ENCODE measurements at regions not wholly inside any gene's neighbourhood (a gene's known extent, or its start where the extent isn't known, plus 50 kb on each side); places are given as distances from the start of the nearest gene placed in this dataset.

DNA sequence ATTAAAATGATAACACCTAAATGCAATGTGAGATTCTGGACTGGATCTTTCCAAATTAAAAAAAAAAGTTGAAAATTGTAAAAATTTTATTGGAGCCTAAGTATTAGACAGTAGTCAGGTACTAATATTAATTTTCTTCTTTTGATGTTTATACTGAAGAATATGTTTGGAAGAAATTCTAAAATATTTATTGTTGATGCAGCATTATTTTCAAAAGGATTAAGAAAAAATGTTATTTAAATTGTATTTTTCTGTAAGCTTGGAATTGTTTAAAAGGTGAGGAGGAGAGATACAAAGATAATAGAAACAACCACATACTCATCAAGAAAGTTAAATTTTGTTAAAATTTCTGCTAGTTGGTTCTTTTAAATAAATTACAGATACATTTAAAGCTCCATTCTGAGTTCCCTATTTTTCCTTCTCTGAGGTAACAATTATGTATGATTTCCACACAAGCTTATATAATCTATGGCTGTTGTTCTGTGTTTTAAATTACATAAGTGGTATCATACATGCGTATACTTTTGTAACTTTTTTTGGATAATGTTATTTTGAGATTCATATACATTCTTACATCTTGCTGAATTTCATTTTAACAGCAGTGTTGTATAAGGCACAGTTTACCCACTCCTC is 180.3 kb upstream of the RGS18 start (continued):
- TF ChIP-seq CTCF (IDR thresholded peaks at IDR 0.05) (no peak), ATF1 (CRISPR knock-in tag; IDR thresholded peaks at IDR 0.05) (no peak), ZNF317 (CRISPR knock-in tag; IDR thresholded peaks at IDR 0.05; ENCODE audit: borderline replicate concordance, low read depth) (no peak), ETV6 (CRISPR knock-in tag; IDR thresholded peaks at IDR 0.05) (no peak), NFYB (CRISPR knock-in tag; conservative IDR thresholded peaks at IDR 0.05; ENCODE audit: low read depth) (no peak)
- TF ChIP-seq, protein P1, sequence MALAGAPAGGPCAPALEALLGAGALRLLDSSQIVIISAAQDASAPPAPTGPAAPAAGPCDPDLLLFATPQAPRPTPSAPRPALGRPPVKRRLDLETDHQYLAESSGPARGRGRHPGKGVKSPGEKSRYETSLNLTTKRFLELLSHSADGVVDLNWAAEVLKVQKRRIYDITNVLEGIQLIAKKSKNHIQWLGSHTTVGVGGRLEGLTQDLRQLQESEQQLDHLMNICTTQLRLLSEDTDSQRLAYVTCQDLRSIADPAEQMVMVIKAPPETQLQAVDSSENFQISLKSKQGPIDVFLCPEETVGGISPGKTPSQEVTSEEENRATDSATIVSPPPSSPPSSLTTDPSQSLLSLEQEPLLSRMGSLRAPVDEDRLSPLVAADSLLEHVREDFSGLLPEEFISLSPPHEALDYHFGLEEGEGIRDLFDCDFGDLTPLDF (CRISPR knock-in tag; IDR thresholded peaks at IDR 0.05), result no peak
- TF ChIP-seq, protein P2, sequence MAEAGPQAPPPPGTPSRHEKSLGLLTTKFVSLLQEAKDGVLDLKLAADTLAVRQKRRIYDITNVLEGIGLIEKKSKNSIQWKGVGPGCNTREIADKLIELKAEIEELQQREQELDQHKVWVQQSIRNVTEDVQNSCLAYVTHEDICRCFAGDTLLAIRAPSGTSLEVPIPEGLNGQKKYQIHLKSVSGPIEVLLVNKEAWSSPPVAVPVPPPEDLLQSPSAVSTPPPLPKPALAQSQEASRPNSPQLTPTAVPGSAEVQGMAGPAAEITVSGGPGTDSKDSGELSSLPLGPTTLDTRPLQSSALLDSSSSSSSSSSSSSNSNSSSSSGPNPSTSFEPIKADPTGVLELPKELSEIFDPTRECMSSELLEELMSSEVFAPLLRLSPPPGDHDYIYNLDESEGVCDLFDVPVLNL (CRISPR knock-in tag; IDR thresholded peaks at IDR 0.05; ENCODE audit: borderline replicate concordance, low read depth), result no peak
- TF ChIP-seq, protein P3, sequence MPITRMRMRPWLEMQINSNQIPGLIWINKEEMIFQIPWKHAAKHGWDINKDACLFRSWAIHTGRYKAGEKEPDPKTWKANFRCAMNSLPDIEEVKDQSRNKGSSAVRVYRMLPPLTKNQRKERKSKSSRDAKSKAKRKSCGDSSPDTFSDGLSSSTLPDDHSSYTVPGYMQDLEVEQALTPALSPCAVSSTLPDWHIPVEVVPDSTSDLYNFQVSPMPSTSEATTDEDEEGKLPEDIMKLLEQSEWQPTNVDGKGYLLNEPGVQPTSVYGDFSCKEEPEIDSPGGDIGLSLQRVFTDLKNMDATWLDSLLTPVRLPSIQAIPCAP (CRISPR knock-in tag; IDR thresholded peaks at IDR 0.05), result no peak

- Mint-ChIP-seq H3K9me3 (peaks cover 20% of the 10 kb centered on the region), H3K27ac (no peak overlapping the region), H3K4me3 (no peak overlapping the region), H3K27me3 (ENCODE audit: low read depth) (no peaks in the 10 kb centered on the region; the same call in 1 of the 2 replicates), H3K36me3 (no peaks in the 10 kb centered on the region; the same call in 1 of the 2 replicates), H3K4me1 (no peaks in the 10 kb centered on the region)
- DNase-seq (ENCODE audit: low spot score), result no peak
- POLR2A ChIA-PET, result no interaction called here
- no peak for ATAC-seq
- CTCF ChIA-PET, result no interaction called here
- TF ChIP-seq ZMAT4 (CRISPR knock-in tag; IDR thresholded peaks at IDR 0.05), result no peak
- no peak for TF ChIP-seq ETV6 (CRISPR knock-in tag; IDR thresholded peaks at IDR 0.05)
- TF ChIP-seq ZNF281 (CRISPR knock-in tag; IDR thresholded peaks at IDR 0.05), result no peak
- no peak for TF ChIP-seq RELA (CRISPR knock-in tag; IDR thresholded peaks at IDR 0.05; ENCODE audit: borderline replicate concordance)
- TF ChIP-seq GRHL2 (CRISPR knock-in tag; IDR thresholded peaks at IDR 0.05; ENCODE audit: insufficient replicate concordance, severe bottlenecking), result no peak
- no peak for TF ChIP-seq ZNF138 (CRISPR knock-in tag; conservative IDR thresholded peaks at IDR 0.05)
- TF ChIP-seq ZBTB43 (CRISPR knock-in tag; IDR thresholded peaks at IDR 0.05), result no peak
- TF ChIP-seq MLX (CRISPR knock-in tag; IDR thresholded peaks at IDR 0.05), result no peak
- no peak for TF ChIP-seq ERG (CRISPR knock-in tag; IDR thresholded peaks at IDR 0.05)
- TF ChIP-seq ZNF416 (CRISPR knock-in tag; IDR thresholded peaks at IDR 0.05), result no peak
- TF ChIP-seq ZNF219 (CRISPR knock-in tag; IDR thresholded peaks at IDR 0.05; ENCODE audit: borderline replicate concordance), result no peak
- TF ChIP-seq, protein P4, sequence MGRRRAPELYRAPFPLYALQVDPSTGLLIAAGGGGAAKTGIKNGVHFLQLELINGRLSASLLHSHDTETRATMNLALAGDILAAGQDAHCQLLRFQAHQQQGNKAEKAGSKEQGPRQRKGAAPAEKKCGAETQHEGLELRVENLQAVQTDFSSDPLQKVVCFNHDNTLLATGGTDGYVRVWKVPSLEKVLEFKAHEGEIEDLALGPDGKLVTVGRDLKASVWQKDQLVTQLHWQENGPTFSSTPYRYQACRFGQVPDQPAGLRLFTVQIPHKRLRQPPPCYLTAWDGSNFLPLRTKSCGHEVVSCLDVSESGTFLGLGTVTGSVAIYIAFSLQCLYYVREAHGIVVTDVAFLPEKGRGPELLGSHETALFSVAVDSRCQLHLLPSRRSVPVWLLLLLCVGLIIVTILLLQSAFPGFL (CRISPR knock-in tag; IDR thresholded peaks at IDR 0.05; ENCODE audit: borderline replicate concordance), result no peak
- no peak for TF ChIP-seq JAZF1 (CRISPR knock-in tag; IDR thresholded peaks at IDR 0.05)
- no peak for TF ChIP-seq TEAD4 (CRISPR knock-in tag; IDR thresholded peaks at IDR 0.05)
- TF ChIP-seq ESRRA (CRISPR knock-in tag; IDR thresholded peaks at IDR 0.05; ENCODE audit: borderline replicate concordance), result no peak
- TF ChIP-seq MXD4 (CRISPR knock-in tag; IDR thresholded peaks at IDR 0.05; ENCODE audit: borderline replicate concordance), result no peak
These were observed 173.4 kb upstream of the RGS18 start for GRCh38 chr1:191984856-191985255.
